ENCODE measurements at regions not wholly inside any gene's neighbourhood (a gene's known extent, or its start where the extent isn't known, plus 50 kb on each side); places are given as distances from the start of the nearest gene placed in this dataset.

GRCh38 chr9:96136992-96137670 lies 164.8 kb downstream of the HSD17B3 start:
- TF ChIP-seq EZH2phosphoT487 (IDR thresholded peaks at IDR 0.05; ENCODE audit: borderline replicate concordance, low read length) (no peak), CTCF (IDR thresholded peaks at IDR 0.05; ENCODE audit: low read depth, low read length, poor library complexity, severe bottlenecking) (no peak)

Measured in DOHH2 (cell line).